ENCODE measurements at regions not wholly inside any gene's neighbourhood (a gene's known extent, or its start where the extent isn't known, plus 50 kb on each side); places are given as distances from the start of the nearest gene placed in this dataset.

DNA sequence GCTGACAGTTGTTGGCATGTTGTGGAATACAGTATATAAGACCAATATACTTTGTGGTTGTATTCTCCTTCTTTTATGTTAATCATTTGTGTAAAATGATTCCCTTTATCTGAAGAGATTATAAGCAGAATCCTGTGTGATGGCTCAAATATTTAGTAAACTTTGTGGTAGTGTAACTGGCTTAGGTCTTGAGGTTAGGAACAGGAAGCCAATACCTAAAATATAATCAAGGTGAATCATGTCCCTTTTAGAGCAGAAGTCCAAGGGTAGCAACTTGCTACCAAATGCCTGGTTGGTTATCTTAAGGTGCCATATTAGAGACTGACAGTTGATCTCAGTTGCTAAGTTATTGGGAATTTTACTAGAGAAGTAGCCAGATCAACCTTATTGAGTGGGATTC, 398.5 kb upstream of the ADAMTS5 start:
- no peak for TF ChIP-seq POLR2A (IDR thresholded peaks at IDR 0.05)
- no peak for TF ChIP-seq EP300 (IDR thresholded peaks at IDR 0.05)
- TF ChIP-seq, protein P1, sequence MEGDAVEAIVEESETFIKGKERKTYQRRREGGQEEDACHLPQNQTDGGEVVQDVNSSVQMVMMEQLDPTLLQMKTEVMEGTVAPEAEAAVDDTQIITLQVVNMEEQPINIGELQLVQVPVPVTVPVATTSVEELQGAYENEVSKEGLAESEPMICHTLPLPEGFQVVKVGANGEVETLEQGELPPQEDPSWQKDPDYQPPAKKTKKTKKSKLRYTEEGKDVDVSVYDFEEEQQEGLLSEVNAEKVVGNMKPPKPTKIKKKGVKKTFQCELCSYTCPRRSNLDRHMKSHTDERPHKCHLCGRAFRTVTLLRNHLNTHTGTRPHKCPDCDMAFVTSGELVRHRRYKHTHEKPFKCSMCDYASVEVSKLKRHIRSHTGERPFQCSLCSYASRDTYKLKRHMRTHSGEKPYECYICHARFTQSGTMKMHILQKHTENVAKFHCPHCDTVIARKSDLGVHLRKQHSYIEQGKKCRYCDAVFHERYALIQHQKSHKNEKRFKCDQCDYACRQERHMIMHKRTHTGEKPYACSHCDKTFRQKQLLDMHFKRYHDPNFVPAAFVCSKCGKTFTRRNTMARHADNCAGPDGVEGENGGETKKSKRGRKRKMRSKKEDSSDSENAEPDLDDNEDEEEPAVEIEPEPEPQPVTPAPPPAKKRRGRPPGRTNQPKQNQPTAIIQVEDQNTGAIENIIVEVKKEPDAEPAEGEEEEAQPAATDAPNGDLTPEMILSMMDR (IDR thresholded peaks at IDR 0.05) = no peak

Data from suprapubic skin (tissue), 3 donors.